PFSK-1 (cell line): ENCODE measurements at regions not wholly inside any gene's neighbourhood (a gene's known extent, or its start where the extent isn't known, plus 50 kb on each side); places are given as distances from the start of the nearest gene placed in this dataset.

ENCODE experiments used
- FOXP2 ChIP-seq: optimal IDR thresholded peaks from 2 replicates; pipeline ENCODE3; 2011; ENCODE audit warnings: borderline replicate concordance, control low read depth, inconsistent platforms; ENCODE audit not compliant: insufficient read depth; ENCODE audit errors: extremely low read length, extremely low read depth
- POLR2AphosphoS5 ChIP-seq: IDR thresholded peaks from 2 replicates; pipeline ENCODE4 v1.6.1; 2012; ENCODE audit warnings: low read depth, mild to moderate bottlenecking, control low read depth, low read length, moderate library complexity
- REST ChIP-seq, 2 experiments: IDR thresholded peaks; 2 replicates each; pipeline versions ENCODE4 v1.6.1 to v1.8.0; 2011 to 2012; ENCODE audit warnings: low read depth in 2 of 2, low read length in 2 of 2, control low read depth in 1 of 2, inconsistent platforms in 1 of 2, mild to moderate bottlenecking in 1 of 2, moderate library complexity in 1 of 2; ENCODE audit not compliant: insufficient read depth in 1 of 2
- SIN3A ChIP-seq: IDR thresholded peaks from 2 replicates; pipeline ENCODE4 v1.6.1; 2012; ENCODE audit warnings: mild to moderate bottlenecking, low read length, moderate library complexity, borderline replicate concordance; ENCODE audit not compliant: insufficient read depth
- TAF1 ChIP-seq: IDR thresholded peaks from 2 replicates; pipeline ENCODE4 v1.6.1; 2012; ENCODE audit warnings: low read length, control low read depth, borderline replicate concordance; ENCODE audit not compliant: insufficient read depth

DNA sequence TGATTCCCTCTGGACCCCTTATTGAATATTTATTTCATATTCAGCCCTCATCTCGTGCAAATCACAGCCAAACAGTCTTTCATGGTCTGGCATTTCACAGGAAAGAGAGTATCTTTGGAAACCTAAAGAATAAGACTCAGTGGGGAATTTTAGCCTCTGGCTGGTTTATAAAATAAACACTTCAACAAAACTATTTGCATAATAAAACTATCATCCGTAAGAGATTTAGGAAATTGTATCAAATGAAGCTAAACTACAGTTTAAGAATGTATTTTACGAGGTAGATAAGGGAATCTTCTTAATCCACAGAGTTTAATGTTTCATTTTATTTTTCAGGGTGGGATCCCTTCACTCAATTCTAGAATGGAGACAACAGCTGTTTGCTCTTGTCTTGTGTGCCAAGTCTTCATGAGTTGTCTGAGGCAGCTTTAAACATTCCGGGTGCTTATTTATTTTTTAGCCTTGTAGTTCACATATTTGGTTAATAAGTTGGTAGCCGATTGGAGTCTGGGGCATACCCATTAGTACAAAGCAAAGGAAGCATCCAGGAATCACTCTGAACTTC is 634.4 kb upstream of the KLF12 start:
- no peak for TF ChIP-seq TAF1
- no peak for TF ChIP-seq POLR2AphosphoS5
- no peak for TF ChIP-seq FOXP2
- TF ChIP-seq SIN3A, result no peak
- TF ChIP-seq REST (IDR thresholded peaks at IDR 0.05; ENCODE audit: insufficient read depth in 1 of 2, low read depth in 2 of 2, low read length in 2 of 2), result no peak

GRCh38 chr13:74767050-74767449 is 632.8 kb upstream of the KLF12 start:
- no peak for TF ChIP-seq FOXP2

- no peak for TF ChIP-seq REST (IDR thresholded peaks at IDR 0.05; ENCODE audit: insufficient read depth in 1 of 2, low read depth in 2 of 2, low read length in 2 of 2)
- no peak for TF ChIP-seq FOXP2
- no peak for TF ChIP-seq TAF1
- no peak for TF ChIP-seq POLR2AphosphoS5
- TF ChIP-seq SIN3A, result no peak
These were observed 631.8 kb upstream of the KLF12 start for GRCh38 chr13:74765955-74766354.

DNA sequence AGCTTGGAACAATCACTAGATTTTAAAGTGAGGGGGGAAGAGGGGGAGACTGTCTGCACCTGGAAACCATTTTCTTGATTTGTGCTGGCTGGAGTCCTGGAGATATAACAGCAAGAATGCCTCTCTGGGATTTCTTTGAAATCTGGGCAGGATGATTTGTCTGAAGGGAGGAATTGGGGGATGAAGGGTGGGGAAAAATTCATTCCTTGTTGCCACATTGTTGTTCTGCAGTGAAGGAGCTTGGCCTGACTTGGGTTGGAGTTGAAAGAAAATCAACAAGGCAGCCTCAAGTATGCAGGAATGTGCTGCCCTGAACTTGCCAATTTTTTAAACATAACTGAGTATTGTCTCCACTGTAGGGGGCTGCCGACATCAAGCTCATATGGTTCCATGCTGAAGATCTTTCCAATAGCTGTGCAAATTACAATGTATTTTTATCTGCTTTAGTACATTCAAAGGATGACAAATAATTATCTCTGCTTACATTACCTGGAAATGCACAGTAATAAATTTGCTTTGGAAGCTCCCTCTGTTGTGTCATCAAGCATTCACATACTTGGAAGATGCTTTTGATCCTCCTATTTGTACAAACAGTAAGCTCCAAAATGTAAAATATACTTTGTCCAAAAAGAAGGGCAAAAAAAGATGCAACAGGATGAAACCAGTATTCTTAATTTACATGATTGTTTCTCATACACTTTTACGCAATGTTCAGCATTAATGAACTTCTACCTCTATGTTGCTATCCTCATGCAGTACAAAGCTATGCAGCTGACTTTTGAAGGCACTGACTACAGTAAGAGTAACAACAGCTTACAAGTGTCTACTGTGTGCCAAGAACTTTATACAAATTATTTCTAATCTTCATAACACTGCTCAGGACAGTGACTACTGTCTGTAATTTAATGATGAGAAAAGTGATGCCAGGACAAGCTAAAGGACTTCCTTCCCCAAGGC is 627.9 kb upstream of the KLF12 start:
- TF ChIP-seq TAF1 (no peak), FOXP2 (no peak), POLR2AphosphoS5 (no peak), REST (IDR thresholded peaks at IDR 0.05; ENCODE audit: insufficient read depth in 1 of 2, low read depth in 2 of 2, low read length in 2 of 2) (no peak), SIN3A (no peak)

- no peak for TF ChIP-seq SIN3A
- TF ChIP-seq FOXP2, result no peak
- no peak for TF ChIP-seq TAF1
- TF ChIP-seq REST (IDR thresholded peaks at IDR 0.05; ENCODE audit: insufficient read depth in 1 of 2, low read depth in 2 of 2, low read length in 2 of 2), result no peak
- TF ChIP-seq POLR2AphosphoS5, result no peak
These were observed 624.0 kb upstream of the KLF12 start for GRCh38 chr13:74758188-74758587.
